Activated T-helper 1 cell treated with anti-CD3 and anti-CD28 coated beads, Interleukin-2, amount 50 U/mL, for 16 hours (primary cell): ENCODE measurements at regions not wholly inside any gene's neighbourhood (a gene's known extent, or its start where the extent isn't known, plus 50 kb on each side); places are given as distances from the start of the nearest gene placed in this dataset.

Experiments
- DNase-seq, 2 donors: peaks; one replicate each; pipeline ENCODE4 v3.0.0-alpha.2; 2020; ENCODE audit warnings: low read depth in 1 of 2, low spot score in 1 of 2

DNA sequence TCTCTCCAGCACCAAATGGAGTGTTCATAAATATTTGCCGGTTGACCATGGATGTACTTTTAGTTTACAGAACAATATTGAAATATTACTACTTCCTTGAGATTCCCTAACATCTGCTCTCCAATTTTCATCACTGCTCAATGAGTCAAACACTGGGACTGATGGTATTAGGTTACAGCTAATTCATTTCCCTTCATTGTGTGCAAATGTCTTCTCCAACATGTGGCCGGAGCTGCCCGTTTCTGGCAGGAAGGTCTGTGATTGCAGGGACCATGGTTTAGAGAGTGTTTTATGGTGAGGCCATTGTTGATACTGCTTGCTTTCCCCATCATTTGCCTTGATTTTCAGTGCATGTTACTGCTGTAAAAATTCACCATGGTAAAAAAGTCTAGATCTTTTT lies 209.3 kb downstream of the HS3ST3B1 start:
- no peak for DNase-seq

DNA sequence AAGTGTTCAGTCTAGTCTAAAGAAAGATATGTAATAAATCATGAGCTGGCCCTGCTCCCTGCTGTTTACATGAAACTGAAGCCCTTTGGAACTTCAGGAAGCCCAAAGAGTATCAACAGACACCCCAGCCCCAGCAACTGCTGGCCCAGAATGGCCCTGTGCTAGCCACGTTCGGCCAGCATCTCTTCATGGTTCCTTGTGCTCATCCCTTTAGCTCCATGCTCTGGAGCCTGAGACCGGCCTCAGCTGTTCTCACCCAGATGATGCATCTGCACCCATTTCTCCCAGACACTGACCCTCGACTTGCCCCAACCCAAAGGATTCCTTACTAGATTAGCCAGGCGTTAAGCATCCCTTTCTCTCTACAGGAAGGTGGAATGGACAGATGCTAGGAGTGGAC lies 207.3 kb downstream of the HS3ST3B1 start:
- no peak for DNase-seq

DNA sequence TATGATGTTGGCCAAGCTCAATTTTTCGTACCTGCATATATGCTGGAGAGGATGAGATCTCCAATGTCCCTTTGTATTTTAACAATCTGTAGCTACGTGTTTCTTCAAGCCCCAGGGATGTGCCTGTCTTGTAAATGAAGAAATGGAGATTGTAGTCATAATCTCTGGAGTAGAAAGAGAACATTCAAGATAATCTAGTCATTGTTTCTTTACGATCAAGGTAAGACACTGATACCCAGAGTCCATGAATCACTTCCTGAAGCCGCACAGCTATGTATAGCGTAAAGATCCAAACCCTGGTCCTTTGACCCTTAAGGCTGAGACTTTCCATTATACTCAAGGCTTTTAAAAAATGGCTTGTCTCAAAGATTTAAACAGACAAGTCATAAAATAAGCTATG lies 205.5 kb downstream of the HS3ST3B1 start:
- no peak for DNase-seq

DNA sequence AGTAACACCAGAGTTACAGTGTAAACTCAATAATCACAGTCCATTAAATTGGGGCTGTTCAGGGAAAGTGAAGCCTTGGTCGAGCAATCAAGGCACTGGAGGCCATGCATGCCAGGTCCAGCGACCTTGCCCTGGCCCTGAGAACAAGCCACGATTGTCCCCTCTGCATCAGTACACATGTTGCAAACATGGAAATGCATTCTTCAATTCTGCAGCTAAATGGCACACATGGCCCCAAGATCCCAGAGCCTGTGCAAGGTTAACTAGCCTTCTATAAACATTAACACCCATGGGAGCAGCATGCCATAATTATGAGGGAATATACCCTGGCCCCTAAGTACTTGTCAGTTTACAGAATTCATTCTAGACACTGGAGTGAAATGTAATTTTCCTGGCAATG lies 204.7 kb downstream of the HS3ST3B1 start:
- DNase-seq: no peak

DNA sequence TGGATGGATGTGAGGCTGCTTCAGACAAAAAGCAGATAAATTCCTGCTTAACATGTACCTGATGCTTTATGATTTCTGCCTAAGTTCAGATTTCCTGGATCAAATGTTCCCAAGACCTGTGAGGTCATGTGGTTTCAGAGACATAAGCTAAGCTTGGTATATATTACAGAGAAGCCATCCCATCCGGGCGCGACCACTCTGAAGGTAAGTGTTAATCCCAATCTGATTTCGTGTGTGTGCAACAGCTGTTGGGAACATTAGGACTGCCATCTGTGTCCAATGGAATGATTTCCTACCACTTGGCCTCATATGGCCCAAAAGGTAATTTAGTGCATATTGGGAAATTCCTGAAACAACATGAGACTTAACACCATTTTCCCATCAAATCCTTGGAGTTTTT lies 199.1 kb downstream of the HS3ST3B1 start:
- DNase-seq: no peak

DNA sequence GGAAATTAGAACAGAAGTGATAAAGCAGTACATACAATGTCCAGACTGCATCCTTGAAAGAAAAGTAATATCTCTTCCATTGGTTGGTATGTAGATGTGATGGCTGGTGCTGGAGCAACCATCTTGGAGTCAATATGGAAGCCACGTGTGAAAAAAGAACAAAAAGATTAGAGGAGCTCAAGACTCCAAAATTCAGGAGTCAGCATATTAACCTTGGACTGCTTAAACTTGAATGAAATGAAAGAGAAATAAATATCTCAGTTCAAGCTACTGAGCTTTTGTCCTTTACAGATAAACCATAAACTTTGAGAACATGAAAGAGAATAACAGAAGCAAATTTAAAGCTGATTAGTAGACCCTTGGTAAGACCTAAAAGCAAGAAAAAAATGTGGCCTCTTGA lies 197.9 kb downstream of the HS3ST3B1 start:
- no peak for DNase-seq

DNA sequence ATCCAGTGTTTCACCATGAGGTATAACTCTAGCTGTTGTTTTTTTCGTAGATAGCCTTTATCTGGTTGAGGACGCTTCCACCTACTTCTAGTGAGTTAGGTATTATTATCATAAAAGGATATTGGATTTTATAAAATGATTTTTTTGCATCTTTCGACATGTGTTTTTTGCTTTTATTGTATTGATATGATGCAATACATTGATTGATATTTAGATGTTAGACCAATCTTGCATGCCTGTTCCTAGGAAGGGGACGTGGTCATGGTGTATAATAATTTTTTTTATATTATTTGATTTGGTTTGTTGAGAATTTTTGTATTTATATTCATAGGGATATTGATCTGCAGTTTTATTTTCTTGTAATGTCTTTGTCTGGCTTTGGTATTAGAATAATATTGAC lies 193.3 kb downstream of the HS3ST3B1 start:
- DNase-seq: no peak

DNA sequence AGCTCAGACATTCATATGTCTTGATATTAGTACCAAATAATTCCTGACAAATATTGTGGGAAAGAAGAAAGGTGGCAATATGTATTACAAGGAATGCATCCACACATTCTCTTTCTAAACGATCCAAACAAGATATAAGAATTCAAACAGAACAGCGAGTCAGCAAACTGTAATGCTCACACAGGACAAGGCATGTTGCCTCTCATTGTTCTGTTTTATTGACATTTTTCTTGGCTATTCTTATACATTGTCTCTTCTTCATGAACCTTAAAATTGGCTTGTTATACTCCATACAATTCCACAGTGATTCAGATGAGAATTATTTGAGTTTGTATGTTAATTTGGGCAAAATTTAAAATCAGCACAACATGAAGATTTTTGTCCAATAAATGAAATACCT lies 189.1 kb downstream of the HS3ST3B1 start:
- no peak for DNase-seq

DNA sequence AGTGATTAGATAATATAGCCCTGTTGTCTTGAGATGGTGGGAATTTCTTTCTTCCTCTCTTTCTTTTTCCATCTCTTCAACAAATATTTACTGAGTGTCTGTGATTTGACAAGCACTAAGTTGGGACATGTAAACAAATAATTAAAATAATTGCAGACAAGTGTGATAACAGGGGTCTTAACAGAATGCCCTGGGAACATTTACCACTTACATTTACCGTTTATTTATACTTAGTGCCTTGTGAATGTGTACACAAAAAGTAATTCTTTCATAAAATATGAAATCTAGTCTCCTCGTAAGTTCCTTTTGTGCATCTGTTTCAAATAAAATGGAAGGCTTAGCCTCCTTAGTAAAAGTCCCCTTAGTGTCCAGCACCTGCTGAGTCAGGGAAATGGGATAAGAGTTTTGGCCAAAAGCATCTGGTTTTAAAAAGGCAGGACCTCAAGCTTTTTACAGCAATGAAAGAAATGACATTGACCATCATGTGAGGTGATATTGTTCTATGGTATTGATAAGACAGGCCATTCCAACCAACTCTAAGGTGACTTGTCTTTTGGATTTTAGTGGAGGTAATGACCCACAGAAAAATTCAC lies 188.2 kb downstream of the HS3ST3B1 start:
- DNase-seq: no peak

DNA sequence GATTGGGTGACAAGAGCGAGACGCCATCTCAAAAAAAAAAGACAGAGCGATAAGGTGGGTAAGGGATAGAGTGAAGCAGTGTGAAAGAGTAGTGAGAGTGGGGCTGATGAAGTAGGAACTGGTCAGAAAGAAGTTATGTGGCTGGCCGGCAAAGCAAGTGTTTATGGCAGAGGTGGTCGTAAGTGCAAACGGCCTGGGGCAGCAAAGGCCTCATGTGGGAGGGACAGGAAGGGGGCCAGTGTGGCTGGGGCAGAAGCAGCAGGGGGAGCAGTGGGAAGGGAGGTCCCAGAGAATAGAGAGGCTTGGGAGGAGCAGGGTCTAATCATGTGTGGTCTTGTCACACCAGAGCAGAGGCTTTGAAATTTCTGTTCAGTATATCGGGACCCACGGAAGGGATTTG lies 186.2 kb downstream of the HS3ST3B1 start:
- DNase-seq: no peak

DNA sequence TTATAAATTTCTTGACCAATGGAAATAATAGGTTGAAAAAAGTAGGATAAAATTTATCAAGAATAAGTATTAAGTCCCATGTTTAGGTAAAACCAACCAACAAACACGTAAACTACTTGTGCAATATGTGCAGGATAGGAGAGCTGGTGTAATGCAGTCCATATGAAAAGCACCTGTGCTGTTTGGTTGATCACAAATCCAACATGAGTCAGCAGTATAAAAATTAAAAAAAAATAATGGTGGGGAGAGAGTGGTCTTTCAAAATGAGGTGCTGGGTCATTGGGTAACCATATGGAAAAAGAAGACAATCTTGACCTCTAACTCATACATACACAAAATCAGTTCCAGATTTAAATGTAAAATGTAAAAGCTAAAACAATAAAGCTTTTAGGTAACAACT lies 181.8 kb downstream of the HS3ST3B1 start:
- no peak for DNase-seq

DNA sequence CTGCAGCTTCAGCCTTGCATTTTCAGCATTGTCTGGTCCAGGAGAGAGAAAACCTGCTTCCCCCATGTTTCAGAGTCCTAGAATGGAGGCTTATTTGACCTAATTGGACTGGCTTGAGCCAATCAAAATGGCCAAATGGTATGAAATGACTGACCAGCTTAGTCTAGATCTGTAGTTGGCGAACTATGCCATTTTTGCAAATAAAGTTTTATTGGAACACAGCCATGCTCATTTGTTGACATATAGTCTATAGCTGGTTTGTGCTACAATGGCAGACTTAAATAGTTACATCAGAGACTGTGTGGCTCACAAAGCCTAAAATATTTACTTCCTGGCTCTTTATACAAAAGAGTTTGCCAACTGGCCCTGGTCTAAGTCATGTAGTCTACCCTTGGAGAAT lies 180.8 kb downstream of the HS3ST3B1 start:
- DNase-seq: no peak

DNA sequence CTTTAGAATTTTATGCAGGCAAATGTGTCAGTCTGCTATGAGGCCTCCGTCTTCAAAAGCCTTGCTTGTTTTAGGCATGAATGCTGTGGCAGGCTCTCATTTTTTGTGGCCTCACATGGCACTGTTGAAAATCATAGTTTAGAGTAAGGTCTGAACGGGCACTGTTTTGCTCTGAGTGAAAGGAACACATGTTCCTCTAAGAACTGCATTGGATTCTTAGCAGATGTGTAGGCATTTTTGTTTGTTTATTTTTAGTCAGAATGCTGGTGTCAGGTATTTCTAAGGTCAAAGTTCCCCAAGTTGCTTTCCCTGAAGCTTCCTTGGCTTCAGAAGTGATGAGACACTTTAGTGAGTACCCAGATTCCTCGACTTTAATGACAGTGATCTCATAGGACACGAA lies 173.7 kb downstream of the HS3ST3B1 start:
- DNase-seq: no peak

DNA sequence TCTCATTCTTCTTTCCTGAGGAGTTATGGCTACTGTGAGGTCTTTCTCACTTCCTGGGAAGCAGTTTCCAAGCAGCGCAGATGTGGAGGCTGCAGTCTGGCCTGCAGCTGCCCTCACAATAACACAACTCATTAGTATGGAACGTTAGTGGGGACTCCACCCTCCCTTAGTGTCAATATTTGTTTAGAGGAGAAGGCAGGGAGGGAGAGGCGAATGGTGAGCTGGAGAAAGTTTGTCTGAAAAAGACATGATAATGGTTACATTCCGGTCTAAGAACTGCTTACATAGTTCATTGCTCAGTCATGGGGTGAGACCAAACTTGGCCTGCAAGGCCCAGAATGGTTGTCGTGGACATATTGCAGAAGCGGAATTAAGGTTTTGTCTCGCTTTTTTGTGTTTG lies 170.2 kb downstream of the HS3ST3B1 start:
- no peak for DNase-seq

DNA sequence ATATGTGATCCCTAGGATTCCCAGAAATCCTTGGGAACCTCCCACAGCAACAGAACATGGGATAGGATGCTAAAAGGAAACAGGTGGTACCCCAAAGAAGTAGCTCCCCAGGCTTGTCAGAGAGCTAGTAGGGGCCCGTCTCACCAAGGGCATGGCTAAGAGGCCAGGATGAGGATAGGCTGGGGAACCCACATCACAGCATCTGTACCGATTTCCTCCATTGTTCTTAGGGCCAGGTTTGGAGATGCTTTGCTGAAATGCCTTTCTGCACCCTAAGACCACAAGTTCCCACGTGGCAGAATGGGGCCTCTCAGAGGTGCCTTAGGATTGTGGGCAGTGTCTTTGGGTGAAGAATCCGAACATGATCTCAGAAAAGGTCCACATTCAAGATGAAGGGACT lies 169.5 kb downstream of the HS3ST3B1 start:
- DNase-seq: no peak

DNA sequence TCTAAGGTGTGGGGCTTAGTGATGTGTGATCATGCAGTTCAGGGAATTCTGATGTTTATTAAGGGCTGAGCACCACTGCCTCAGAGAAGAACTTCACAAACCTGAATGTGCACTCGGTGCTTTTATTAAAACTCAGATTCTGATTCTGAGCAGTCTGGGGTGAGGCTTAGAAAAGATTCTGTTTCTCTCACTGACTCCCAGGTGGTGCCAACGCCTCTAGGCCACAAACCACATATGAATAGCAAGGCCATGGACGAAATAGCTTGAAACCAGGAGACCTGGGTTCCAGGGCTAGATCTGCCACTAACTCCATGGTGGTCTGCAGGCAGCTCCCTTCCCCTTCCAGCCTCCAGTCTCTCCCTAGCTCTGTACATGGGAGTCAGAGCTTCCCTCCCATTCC lies 169.1 kb downstream of the HS3ST3B1 start:
- DNase-seq: no peak

DNA sequence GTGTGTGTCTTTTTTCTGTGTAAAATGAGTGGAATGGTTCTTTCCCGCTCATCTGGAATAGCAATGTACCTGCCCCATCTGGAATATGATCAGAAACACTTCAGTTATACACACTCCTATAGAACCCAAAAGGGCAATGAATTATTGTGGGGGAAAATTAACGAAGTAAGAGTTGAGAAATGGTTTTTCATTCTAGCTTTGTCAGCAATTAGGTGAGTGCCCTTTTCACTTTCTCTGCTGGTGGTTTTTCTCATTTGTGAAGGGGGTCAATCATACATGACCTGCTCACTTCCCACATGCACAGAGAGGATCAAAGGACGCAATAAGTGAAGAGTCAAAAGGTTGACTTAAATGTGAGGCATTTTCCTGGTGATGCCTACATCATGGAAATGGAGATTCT lies 168.0 kb downstream of the HS3ST3B1 start:
- no peak for DNase-seq

DNA sequence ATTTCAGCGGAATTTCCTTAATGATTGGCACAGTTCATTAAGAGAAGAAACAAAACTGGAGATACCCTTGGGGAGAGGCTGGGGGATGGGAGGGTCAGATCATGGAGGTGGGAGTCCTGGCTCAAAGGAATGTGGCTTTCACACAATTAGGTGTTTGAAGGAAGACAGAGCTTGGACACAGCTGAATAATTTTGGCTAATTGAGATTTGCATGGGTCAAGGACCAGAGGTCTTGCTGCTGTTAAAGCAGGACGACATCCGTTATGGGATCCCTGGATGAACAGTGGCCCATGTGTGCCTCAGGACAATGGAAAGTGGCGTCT lies 160.3 kb downstream of the HS3ST3B1 start:
- no peak for DNase-seq

DNA sequence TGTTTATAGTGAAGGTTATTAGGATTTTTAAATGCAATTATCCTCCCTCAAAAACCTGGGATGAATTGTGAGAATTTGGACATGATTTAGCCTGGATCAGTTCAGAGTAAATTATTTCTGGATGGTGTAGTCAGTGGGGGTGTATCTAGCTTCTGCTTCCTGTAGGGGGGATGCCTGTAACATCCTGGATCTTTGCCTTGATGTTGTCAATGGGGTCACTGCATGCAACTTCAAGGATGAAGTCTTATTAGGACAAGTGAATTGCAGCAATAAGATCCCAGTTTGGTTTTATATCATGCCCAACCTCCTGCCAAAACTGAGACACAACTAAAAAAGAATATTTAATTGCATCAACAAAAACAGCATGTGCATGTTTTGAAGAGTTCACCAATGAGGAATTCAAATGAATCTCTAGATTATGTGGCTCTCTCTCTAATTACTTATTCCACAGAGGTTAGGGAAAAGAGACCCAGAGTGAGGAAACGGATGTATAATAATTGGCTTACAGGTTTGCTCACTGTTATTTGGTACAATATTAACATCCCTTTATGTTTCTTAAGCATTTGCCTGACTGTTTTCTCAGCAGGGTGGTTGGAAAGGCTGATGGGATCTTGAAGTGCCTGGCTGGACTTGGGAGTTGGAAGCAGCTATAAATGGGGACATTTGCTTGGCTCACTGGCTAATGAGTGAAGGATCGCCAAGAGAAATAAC lies 159.8 kb downstream of the HS3ST3B1 start:
- no peak for DNase-seq

DNA sequence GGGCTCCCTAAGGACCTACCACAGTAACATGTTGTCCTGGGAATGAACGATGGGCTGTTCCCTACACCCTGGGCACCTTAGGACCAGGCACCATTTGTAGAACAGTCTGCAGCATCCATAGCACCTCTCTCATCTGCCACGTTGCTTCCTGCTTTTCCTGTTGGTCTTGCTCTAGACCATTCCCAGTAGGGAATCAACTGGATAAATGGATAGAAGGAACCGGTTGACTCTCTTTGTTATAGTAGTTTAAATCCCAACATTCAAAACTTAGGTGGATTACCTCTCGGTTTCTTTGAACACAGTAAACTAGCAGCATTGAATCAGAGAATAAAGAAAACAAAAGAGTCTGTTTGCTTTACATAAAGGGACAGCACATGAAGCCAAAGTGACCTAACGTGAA lies 159.1 kb downstream of the HS3ST3B1 start:
- no peak for DNase-seq

DNA sequence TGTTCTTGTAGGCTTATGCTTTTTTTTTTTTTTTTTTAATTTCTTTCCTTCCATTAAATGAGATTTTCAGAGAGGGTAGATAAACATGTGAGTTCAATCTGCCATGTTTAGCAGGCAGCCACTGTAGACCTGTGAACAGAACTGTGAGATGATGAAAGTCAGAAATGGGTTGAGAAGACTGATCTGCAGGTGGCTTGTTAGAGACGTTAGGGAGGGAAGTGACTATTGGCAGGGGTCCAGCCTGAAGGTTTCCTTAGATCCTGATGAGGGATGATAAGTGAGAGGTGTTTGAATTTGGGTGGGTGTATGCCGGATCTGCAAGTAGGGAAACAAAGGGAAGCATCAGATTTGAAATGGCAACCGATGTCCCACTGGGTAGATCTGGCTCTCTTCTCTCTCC lies 157.8 kb downstream of the HS3ST3B1 start:
- no peak for DNase-seq

DNA sequence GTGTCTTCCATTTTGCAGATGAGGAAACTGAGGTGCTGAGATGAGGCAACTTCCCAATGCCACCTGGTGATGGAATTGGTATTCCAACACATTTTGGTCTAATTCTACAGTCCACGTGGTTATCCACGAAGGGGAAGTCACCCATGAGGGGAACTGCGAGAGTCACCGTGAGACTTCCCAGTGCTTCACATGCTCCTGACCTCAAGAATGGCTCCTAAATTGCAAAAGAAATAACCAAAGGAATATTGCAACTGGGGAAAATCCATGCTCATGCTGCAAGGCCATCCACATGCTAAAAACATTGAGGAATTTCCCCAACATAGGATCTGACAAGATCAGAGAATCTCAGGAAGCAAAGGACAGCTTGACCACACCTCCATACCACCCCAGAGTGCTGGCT lies 153.9 kb downstream of the HS3ST3B1 start:
- no peak for DNase-seq

DNA sequence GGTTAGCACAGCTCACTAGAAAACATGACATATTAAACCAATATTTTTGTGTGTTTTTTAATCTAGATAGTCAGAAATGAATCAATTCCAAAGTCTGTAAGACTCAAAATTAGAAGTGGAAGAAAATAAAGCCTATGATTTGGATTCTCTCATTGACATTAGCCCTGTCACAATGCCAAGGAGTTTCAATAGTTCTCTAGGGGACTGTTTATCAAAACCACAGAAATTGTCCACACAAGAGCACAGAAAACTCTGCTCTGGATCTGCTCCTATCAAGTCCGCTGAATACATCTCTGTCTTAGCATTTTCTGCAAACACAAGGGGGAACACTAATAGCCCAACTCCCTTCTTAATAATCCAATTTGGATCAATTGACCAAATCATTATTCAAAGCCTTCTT lies 152.0 kb downstream of the HS3ST3B1 start:
- no peak for DNase-seq
